HCT116 (cell line): ENCODE measurements at regions not wholly inside any gene's neighbourhood (a gene's known extent, or its start where the extent isn't known, plus 50 kb on each side); places are given as distances from the start of the nearest gene placed in this dataset.

Experiments
- ATAC-seq: fragments of 200-7000 bp; cut with Tn5 transposase; 2 replicates; pipeline ENCODE4 v1.9.1; 2020; ENCODE audit warnings: mild to moderate bottlenecking, moderate library complexity
- BruUV-seq: library from RNA; stranded (reverse); fragments of 400-500 nt; replicated peaks from 2 replicates; lab custom pipeline; 2021; lab: Mats Ljungman, UMichigan
- CTCF ChIA-PET: fragments of 300-600 bp; sonication (Branson Sonifier 250); formaldehyde crosslinking; loops from one replicate; lab custom pipeline; 2021; ENCODE audit warnings: antibody characterized with exemption; lab: Charles Lee
- POLR2A ChIA-PET: fragments of 300-600, 350-600 bp; sonication (Branson Sonifier 250); formaldehyde crosslinking; loops from one replicate; lab custom pipeline; 2021; ENCODE audit warnings: antibody characterized with exemption; lab: Charles Lee
- RAD21 ChIA-PET, 2 experiments: fragments of 300-600 bp; sonication (Branson Sonifier 250); formaldehyde crosslinking; loops; one replicate each; lab custom pipeline; 2023; ENCODE audit warnings: low total read pairs in 2 of 2; ENCODE audit not compliant: uncharacterized antibody in 2 of 2, unreplicated experiment in 2 of 2, low non-redundant PET in 1 of 2; lab: Charles Lee
- DNase-seq: peaks from one replicate; pipeline ENCODE4 v3.0.0-alpha.2; 2010; ENCODE audit warnings: low read depth, low spot score
- H2AFZ ChIP-seq: fragments of 200-600 bp; shearing (Covaris generic), sonication (generic); 2 replicates; pipeline ENCODE4 v1.6.1; 2017; ENCODE audit warnings: low read depth, mixed run types, mixed read lengths, antibody characterized with exemption, low read length; ENCODE audit not compliant: poor library complexity, severe bottlenecking
- H3K27ac ChIP-seq: 2 replicates; pipeline ENCODE4 v1.5.1; 2012; ENCODE audit warnings: low read depth, low read length
- H3K27me3 ChIP-seq: fragments of 200-600 bp; sonication (generic); 2 replicates; pipeline ENCODE4 v1.6.1; 2016; ENCODE audit warnings: mixed run types, low read length, mixed read lengths; ENCODE audit not compliant: insufficient read depth
- H3K36me3 ChIP-seq, 2 experiments: fragments of 200-500 bp in 1 of 2; fragments of 200-600 bp in 1 of 2; sonication (Bioruptor generic) in 1 of 2; sonication (generic) in 1 of 2; 2 replicates each; pipeline versions ENCODE4 v1.5.1 to v1.6.1; 2014 to 2016; ENCODE audit warnings: low read length in 2 of 2, inconsistent platforms in 1 of 2, mixed read lengths in 1 of 2, mixed run types in 1 of 2; ENCODE audit not compliant: insufficient read depth in 2 of 2, control insufficient read depth in 1 of 2
- H3K4me1 ChIP-seq, 2 experiments: fragments of 200-600 bp in 1 of 2; sonication (generic) in 1 of 2; 2 replicates each; pipeline versions ENCODE4 v1.5.1 to v1.6.1; 2012 to 2017; ENCODE audit warnings: low read length in 2 of 2, inconsistent platforms in 1 of 2, mild to moderate bottlenecking in 1 of 2, mixed read lengths in 1 of 2, mixed run types in 1 of 2, moderate library complexity in 1 of 2; ENCODE audit not compliant: insufficient read depth in 2 of 2, control insufficient read depth in 1 of 2
- H3K4me2 ChIP-seq: fragments of 200-600 bp; sonication (generic); 2 replicates; pipeline ENCODE4 v1.6.1; 2017; ENCODE audit warnings: mixed run types, low read length, mixed read lengths
- H3K4me3 ChIP-seq, 2 experiments: fragments of 200-600 bp in 1 of 2; sonication (generic) in 1 of 2; replicated peaks in 1 of 2; 2 replicates each; pipeline ENCODE4 v1.5.1; 2011 to 2016; ENCODE audit warnings: low read length in 2 of 2, control low read depth in 1 of 2, low read depth in 1 of 2, mild to moderate bottlenecking in 1 of 2, mixed read lengths in 1 of 2, mixed run types in 1 of 2
- H3K79me2 ChIP-seq: fragments of 200-600 bp; sonication (generic); 2 replicates; pipeline ENCODE4 v1.6.1; 2017; ENCODE audit warnings: mild to moderate bottlenecking, mixed run types, low read length, moderate library complexity, mixed read lengths; ENCODE audit not compliant: insufficient read depth
- H3K9ac ChIP-seq: fragments of 200-600 bp; sonication (generic); 2 replicates; pipeline ENCODE4 v1.6.1; 2016; ENCODE audit warnings: low read length, mixed read lengths
- H3K9me2 ChIP-seq: fragments of 200-600 bp; sonication (generic), shearing (Covaris generic); 2 replicates; pipeline ENCODE4 v1.6.1; 2017; ENCODE audit warnings: mixed run types, mild to moderate bottlenecking, moderate library complexity; ENCODE audit not compliant: insufficient read depth
- H3K9me3 ChIP-seq, 2 experiments: fragments of 200-500 bp in 1 of 2; fragments of 200-600 bp in 1 of 2; sonication (Bioruptor generic) in 1 of 2; sonication (generic) in 1 of 2; 2 replicates each; pipeline ENCODE4 v1.6.1; 2014 to 2017; ENCODE audit warnings: low read length in 2 of 2, mixed read lengths in 2 of 2, inconsistent platforms in 1 of 2, low read depth in 1 of 2, mild to moderate bottlenecking in 1 of 2, mixed run types in 1 of 2, moderate library complexity in 1 of 2; ENCODE audit not compliant: control insufficient read depth in 1 of 2, insufficient read depth in 1 of 2
- H4K20me1 ChIP-seq: fragments of 200-600 bp; sonication (generic), shearing (Covaris generic); 2 replicates; pipeline ENCODE4 v1.6.1; 2017; ENCODE audit warnings: mixed run types, mild to moderate bottlenecking, moderate library complexity; ENCODE audit not compliant: insufficient read depth
- CBX3 ChIP-seq: IDR thresholded peaks from 2 replicates; pipeline ENCODE4 v1.6.1; 2012; ENCODE audit warnings: low read depth
- CEBPB ChIP-seq: IDR thresholded peaks from 2 replicates; pipeline ENCODE4 v1.6.1; 2012; ENCODE audit warnings: low read depth
- CTCF ChIP-seq, 3 experiments: fragments of 200-600 bp in 1 of 3; sonication (generic) in 1 of 3; IDR thresholded peaks in 2 of 3; conservative IDR thresholded peaks in 1 of 3; 2 replicates each; pipeline ENCODE4 v1.5.1; 2012 to 2017; ENCODE audit warnings: low read depth in 2 of 3, low read length in 2 of 3, antibody characterized with exemption in 1 of 3, borderline replicate concordance in 1 of 3, control low read depth in 1 of 3, mild to moderate bottlenecking in 1 of 3, mixed read lengths in 1 of 3, mixed run types in 1 of 3, moderate library complexity in 1 of 3; ENCODE audit not compliant: insufficient read depth in 1 of 3
- EGR1 ChIP-seq: IDR thresholded peaks from 2 replicates; pipeline ENCODE4 v1.6.1; 2012; ENCODE audit warnings: low read depth
- ELF1 ChIP-seq: IDR thresholded peaks from 2 replicates; pipeline ENCODE4 v1.6.1; 2012; ENCODE audit warnings: low read depth, borderline replicate concordance
- EZH2 ChIP-seq: fragments of 200-600 bp; sonication (generic); IDR thresholded peaks from 2 replicates; pipeline ENCODE4 v1.6.1; 2017; ENCODE audit warnings: antibody characterized with exemption, mixed run types
- EZH2phosphoT487 ChIP-seq: fragments of 200-600 bp; IDR thresholded peaks from 2 replicates; pipeline ENCODE4 v1.6.1; 2018; ENCODE audit warnings: antibody characterized with exemption, borderline replicate concordance
- FOSL1 ChIP-seq: IDR thresholded peaks from 2 replicates; pipeline ENCODE4 v1.6.1; 2012; ENCODE audit warnings: low read depth
- POLR2A ChIP-seq: IDR thresholded peaks from 2 replicates; pipeline ENCODE4 v1.7.0; 2011; ENCODE audit warnings: borderline replicate concordance; ENCODE audit not compliant: insufficient read depth, insufficient read length; ENCODE audit errors: extremely low read depth
- POLR2AphosphoS5 ChIP-seq: IDR thresholded peaks from 2 replicates; pipeline ENCODE4 v1.6.1; 2011; ENCODE audit warnings: mild to moderate bottlenecking, low read depth, low read length, moderate library complexity
- RAD21 ChIP-seq: IDR thresholded peaks from 2 replicates; pipeline ENCODE4 v1.6.1; 2012; ENCODE audit warnings: low read depth, mild to moderate bottlenecking
- REST ChIP-seq: IDR thresholded peaks from 2 replicates; pipeline ENCODE4 v1.6.1; 2012; ENCODE audit warnings: low read depth
- SIN3A ChIP-seq: IDR thresholded peaks from 2 replicates; pipeline ENCODE4 v1.6.1; 2012; ENCODE audit warnings: low read depth
- SP1 ChIP-seq: IDR thresholded peaks from 2 replicates; pipeline ENCODE4 v1.6.1; 2012; ENCODE audit warnings: low read depth
- TCF7L2 ChIP-seq: IDR thresholded peaks from 2 replicates; pipeline ENCODE4 v1.7.0; 2011; ENCODE audit warnings: borderline replicate concordance, inconsistent platforms; ENCODE audit not compliant: insufficient read depth, insufficient read length; ENCODE audit errors: extremely low read depth
- YY1 ChIP-seq: IDR thresholded peaks from 2 replicates; pipeline ENCODE4 v1.6.1; 2011; ENCODE audit warnings: low read length, low read depth, moderate library complexity, mild to moderate bottlenecking; ENCODE audit not compliant: insufficient replicate concordance; ENCODE audit errors: extremely low read depth
- ZFX ChIP-seq: fragments of 450-650 bp; IDR thresholded peaks from 2 replicates; pipeline ENCODE4 v1.6.1; 2017
- ZNF274 ChIP-seq: fragments of 200-500 bp; sonication (Bioruptor generic); IDR thresholded peaks from 2 replicates; pipeline ENCODE4 v1.6.1; 2014; ENCODE audit warnings: mild to moderate bottlenecking, low read depth, low read length, inconsistent platforms
- intact Hi-C: fragments of 100-400 bp; cut with micrococcal nuclease; formaldehyde crosslinking; loops from 2 replicates; pipeline ENCODE4 v1.10.0; 2022
- TF ChIP-seq, protein P1 (sequence below): IDR thresholded peaks from 2 replicates; pipeline ENCODE4 v1.6.1; 2011; ENCODE audit warnings: mild to moderate bottlenecking, low read length, moderate library complexity; ENCODE audit not compliant: insufficient replicate concordance; ENCODE audit errors: extremely low read depth
- TF ChIP-seq, protein P2 (sequence below): IDR thresholded peaks from 2 replicates; pipeline ENCODE4 v1.6.1; 2012

DNA sequence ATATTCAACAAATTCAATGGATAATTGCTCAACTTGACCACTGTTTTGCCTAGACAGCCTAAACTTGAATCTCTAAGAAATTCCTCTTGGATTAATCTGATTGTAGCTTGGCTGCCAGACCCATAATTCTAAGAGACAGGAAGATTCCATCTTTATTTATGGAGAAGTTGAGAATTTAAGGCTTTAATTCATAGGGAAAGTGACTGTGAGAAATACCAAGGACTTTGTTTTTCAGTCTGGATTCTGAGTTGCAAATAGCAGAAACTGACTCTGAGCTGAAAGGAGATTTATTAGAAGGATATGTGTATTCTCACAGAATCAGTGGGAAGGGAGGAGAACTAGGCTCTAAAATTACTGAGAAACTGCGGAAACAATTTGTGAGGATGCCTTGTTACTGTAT is 195.7 kb downstream of the OXSM start:
- POLR2A ChIA-PET, result no interaction called here
- Histone ChIP-seq H3K27me3 (no peaks in the 10 kb centered on the region), H3K9me3 (no peaks in the 10 kb centered on the region), H3K9me2 (no peaks in the 10 kb centered on the region), H4K20me1 (no peaks in the 10 kb centered on the region), H3K27ac (no peak overlapping the region), H2AFZ (no peak overlapping the region), H3K4me3 (no peak overlapping the region), H3K9ac (no peak overlapping the region), H3K79me2 (no peaks in the 10 kb centered on the region), H3K4me1 (no peaks in the 10 kb centered on the region), H3K36me3 (no peaks in the 10 kb centered on the region), H3K4me2 (no peak overlapping the region)
- no peak for ATAC-seq
- intact Hi-C loops, result no loop called here
- TF ChIP-seq POLR2AphosphoS5, result no peak
- TF ChIP-seq CEBPB, result no peak
- TF ChIP-seq ELF1, result no peak
- TF ChIP-seq YY1, result no peak
- TF ChIP-seq POLR2A, result no peak
- no peak for TF ChIP-seq ZFX
- TF ChIP-seq, protein P1, sequence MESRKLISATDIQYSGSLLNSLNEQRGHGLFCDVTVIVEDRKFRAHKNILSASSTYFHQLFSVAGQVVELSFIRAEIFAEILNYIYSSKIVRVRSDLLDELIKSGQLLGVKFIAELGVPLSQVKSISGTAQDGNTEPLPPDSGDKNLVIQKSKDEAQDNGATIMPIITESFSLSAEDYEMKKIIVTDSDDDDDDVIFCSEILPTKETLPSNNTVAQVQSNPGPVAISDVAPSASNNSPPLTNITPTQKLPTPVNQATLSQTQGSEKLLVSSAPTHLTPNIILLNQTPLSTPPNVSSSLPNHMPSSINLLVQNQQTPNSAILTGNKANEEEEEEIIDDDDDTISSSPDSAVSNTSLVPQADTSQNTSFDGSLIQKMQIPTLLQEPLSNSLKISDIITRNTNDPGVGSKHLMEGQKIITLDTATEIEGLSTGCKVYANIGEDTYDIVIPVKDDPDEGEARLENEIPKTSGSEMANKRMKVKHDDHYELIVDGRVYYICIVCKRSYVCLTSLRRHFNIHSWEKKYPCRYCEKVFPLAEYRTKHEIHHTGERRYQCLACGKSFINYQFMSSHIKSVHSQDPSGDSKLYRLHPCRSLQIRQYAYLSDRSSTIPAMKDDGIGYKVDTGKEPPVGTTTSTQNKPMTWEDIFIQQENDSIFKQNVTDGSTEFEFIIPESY, result no peak
- no peak for TF ChIP-seq RAD21
- no peak for TF ChIP-seq SIN3A
- no peak for TF ChIP-seq TCF7L2
- no peak for TF ChIP-seq CBX3
- no peak for TF ChIP-seq ZNF274
- no peak for TF ChIP-seq SP1
- TF ChIP-seq CTCF (IDR thresholded peaks at IDR 0.05 in 2 of 3, conservative IDR thresholded peaks at IDR 0.05 in 1 of 3; ENCODE audit: borderline replicate concordance in 1 of 3, insufficient read depth in 1 of 3, low read depth in 2 of 3, low read length in 2 of 3), result no peak
- TF ChIP-seq EZH2, result no peak
- no peak for TF ChIP-seq REST
- TF ChIP-seq, protein P2, sequence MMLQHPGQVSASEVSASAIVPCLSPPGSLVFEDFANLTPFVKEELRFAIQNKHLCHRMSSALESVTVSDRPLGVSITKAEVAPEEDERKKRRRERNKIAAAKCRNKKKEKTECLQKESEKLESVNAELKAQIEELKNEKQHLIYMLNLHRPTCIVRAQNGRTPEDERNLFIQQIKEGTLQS, result no peak
- no peak for TF ChIP-seq FOSL1
- TF ChIP-seq EZH2phosphoT487, result no peak
- no peak for TF ChIP-seq EGR1
- RAD21 ChIA-PET, result no interaction called here
- no peak for DNase-seq
- CTCF ChIA-PET, result no interaction called here
- BruUV-seq, result no TSS peak
